ENCODE measurements at regions not wholly inside any gene's neighbourhood (a gene's known extent, or its start where the extent isn't known, plus 50 kb on each side); places are given as distances from the start of the nearest gene placed in this dataset.

DNA sequence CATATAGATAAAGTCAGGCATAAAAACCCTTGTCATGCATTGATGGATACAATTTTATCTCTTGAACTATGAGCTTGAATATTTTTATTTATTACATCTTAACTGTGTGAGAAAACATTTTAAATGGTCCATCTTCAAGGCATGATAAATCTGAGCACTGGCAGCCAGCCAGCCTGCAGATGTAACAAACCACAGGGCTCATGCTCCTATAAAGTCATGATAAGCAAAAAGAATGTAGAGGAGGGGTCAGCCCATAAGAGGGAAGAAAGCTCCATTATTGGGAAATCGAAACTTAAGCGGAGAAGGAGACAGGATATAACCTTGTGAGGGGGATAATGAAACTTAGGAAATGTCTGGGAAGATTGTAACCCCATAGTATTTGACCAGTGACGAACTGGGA lies 839.0 kb downstream of the LRRIQ3 start:
- Histone ChIP-seq H3K27ac (ENCODE audit: insufficient read depth in 1 of 2, low read depth in 1 of 2, low read length in 2 of 2, poor library complexity in 1 of 2, severe bottlenecking in 2 of 2) (no peak overlapping the region), H3K36me3 (ENCODE audit: control insufficient read depth in 4 of 4, insufficient read depth in 4 of 4, low read length in 3 of 4) (no peaks in the 10 kb centered on the region), H3K27me3 (replicated peaks in 2 of 5; ENCODE audit: control insufficient read depth in 4 of 5, insufficient read depth in 5 of 5, low read length in 4 of 5) (no peaks in the 10 kb centered on the region), H3K4me1 (ENCODE audit: control extremely low read depth in 1 of 4, control insufficient read depth in 4 of 4, insufficient read depth in 4 of 4, low read length in 3 of 4) (no peaks in the 10 kb centered on the region), H3K9me3 (ENCODE audit: control extremely low read depth in 1 of 5, control insufficient read depth in 4 of 5, insufficient read depth in 2 of 5, low read depth in 1 of 5, low read length in 4 of 5) (no peaks in the 10 kb centered on the region), H3K4me3 (ENCODE audit: control insufficient read depth in 1 of 7, extremely low read depth in 1 of 7, insufficient read depth in 4 of 7, low read depth in 2 of 7, low read length in 6 of 7) (no peak overlapping the region)
- POLR2A ChIA-PET = no interaction called here
- no peak for DNase-seq
- CTCF ChIA-PET = no interaction called here
- 87% methylated on average over 3 of the region's 3 CpGs for WGBS (ENCODE audit: insufficient coverage)

DNA sequence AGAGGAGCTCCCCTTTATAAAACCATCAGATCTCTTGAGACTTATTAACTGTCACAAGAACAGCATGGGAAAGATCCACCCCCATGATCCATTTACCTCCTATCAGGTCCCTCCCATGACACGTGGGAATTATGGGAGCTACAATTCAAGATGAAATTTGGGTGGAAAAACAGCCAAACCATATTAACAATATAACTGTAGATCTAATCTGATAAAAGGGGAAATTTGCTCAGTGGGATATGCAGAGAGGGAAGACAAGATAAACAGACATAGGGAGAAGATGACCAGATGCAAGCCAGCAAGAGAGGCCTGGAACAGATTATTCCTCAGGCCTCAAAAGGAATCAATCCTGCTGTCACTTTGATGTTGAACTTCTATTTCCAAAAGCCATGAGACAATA lies 841.5 kb downstream of the LRRIQ3 start:
- H3K9me3 ChIP-seq (ENCODE audit: control extremely low read depth in 1 of 5, control insufficient read depth in 4 of 5, insufficient read depth in 2 of 5, low read depth in 1 of 5, low read length in 4 of 5) = no peaks in the 10 kb centered on the region
- no peak overlapping the region for H3K4me3 ChIP-seq (ENCODE audit: control insufficient read depth in 1 of 7, extremely low read depth in 1 of 7, insufficient read depth in 4 of 7, low read depth in 2 of 7, low read length in 6 of 7)
- no peak for DNase-seq
- no peaks in the 10 kb centered on the region for H3K27me3 ChIP-seq (replicated peaks in 2 of 5; ENCODE audit: control insufficient read depth in 4 of 5, insufficient read depth in 5 of 5, low read length in 4 of 5)
- ChIA-PET CTCF (no interaction called here), POLR2A (no interaction called here)
- H3K36me3 ChIP-seq (ENCODE audit: control insufficient read depth in 4 of 4, insufficient read depth in 4 of 4, low read length in 3 of 4) = no peaks in the 10 kb centered on the region
- WGBS (ENCODE audit: insufficient coverage) = no CpG with 5 or more reads among the region's 1 CpG
- no peaks in the 10 kb centered on the region for H3K4me1 ChIP-seq (ENCODE audit: control extremely low read depth in 1 of 4, control insufficient read depth in 4 of 4, insufficient read depth in 4 of 4, low read length in 3 of 4)
- no peak overlapping the region for H3K27ac ChIP-seq (ENCODE audit: insufficient read depth in 1 of 2, low read depth in 1 of 2, low read length in 2 of 2, poor library complexity in 1 of 2, severe bottlenecking in 2 of 2)

DNA sequence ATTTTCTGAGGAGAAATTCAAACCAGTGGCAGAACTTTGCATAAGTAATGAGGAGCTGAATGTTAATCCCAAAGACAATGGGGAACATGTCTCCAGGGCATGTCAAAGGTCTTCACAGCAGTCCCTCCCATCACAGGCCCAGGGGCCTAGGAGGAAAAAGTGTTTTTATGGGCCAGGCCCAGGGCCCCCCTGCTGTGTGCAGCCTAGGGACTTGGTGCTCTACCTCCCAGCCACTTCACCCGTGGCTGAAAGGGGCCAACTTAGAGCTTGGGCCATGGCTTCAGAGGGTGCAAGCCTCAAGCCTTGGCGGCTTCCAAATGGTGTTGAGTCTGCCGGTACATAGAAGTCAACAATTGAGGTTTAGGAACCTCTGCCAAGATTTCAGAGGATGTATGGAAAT lies 854.0 kb downstream of the LRRIQ3 start:
- Histone ChIP-seq H3K27ac (ENCODE audit: insufficient read depth in 1 of 2, low read depth in 1 of 2, low read length in 2 of 2, poor library complexity in 1 of 2, severe bottlenecking in 2 of 2) (no peak overlapping the region), H3K4me1 (ENCODE audit: control extremely low read depth in 1 of 4, control insufficient read depth in 4 of 4, insufficient read depth in 4 of 4, low read length in 3 of 4) (no peaks in the 10 kb centered on the region), H3K36me3 (ENCODE audit: control insufficient read depth in 4 of 4, insufficient read depth in 4 of 4, low read length in 3 of 4) (no peaks in the 10 kb centered on the region), H3K9me3 (ENCODE audit: control extremely low read depth in 1 of 5, control insufficient read depth in 4 of 5, insufficient read depth in 2 of 5, low read depth in 1 of 5, low read length in 4 of 5) (no peaks in the 10 kb centered on the region), H3K27me3 (replicated peaks in 2 of 5; ENCODE audit: control insufficient read depth in 4 of 5, insufficient read depth in 5 of 5, low read length in 4 of 5) (no peaks in the 10 kb centered on the region), H3K4me3 (ENCODE audit: control insufficient read depth in 1 of 7, extremely low read depth in 1 of 7, insufficient read depth in 4 of 7, low read depth in 2 of 7, low read length in 6 of 7) (no peak overlapping the region)
- WGBS (ENCODE audit: insufficient coverage) = 100% methylated on average over 3 of the region's 3 CpGs
- DNase-seq = no peak
- ChIA-PET POLR2A (no interaction called here), CTCF (no interaction called here)

DNA sequence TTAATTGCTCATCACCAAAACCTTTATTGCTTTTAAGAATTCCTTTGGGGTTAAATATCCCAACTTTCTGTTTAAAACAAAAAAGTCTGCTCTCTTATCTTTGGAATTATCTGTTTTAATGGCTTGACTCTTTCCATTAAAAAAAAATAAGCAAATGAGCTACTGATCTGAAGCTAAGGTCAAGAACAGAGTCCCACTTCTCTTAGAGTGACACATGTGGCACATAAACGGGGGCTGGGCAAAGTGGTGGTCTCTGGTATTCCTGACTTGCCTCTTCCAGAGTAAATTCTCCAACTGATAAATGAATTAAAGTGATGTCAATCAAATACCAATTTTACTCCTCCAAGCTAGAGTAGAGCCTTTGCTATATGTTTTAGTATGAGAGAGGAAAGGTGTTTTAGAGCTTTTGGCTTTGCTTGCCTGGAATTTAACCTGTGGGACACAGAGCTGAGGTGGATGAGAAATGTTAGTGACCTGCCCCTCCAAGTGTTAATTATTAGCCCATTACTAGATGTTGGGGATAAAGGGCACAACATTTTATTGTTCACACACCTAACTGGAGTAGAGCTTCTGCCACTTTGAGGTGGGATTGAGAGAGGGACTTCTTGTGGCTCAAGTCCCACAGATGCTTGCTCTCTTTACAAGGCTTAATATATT lies 864.0 kb downstream of the LRRIQ3 start:
- Histone ChIP-seq H3K36me3 (ENCODE audit: control insufficient read depth in 4 of 4, insufficient read depth in 4 of 4, low read length in 3 of 4) (no peaks in the 10 kb centered on the region), H3K27me3 (replicated peaks in 2 of 5; ENCODE audit: control insufficient read depth in 4 of 5, insufficient read depth in 5 of 5, low read length in 4 of 5) (no peaks in the 10 kb centered on the region), H3K9me3 (ENCODE audit: control extremely low read depth in 1 of 5, control insufficient read depth in 4 of 5, insufficient read depth in 2 of 5, low read depth in 1 of 5, low read length in 4 of 5) (peaks cover 0 to 7% (median 0%) of the 10 kb centered on the region in 5 experiments), H3K4me1 (ENCODE audit: control extremely low read depth in 1 of 4, control insufficient read depth in 4 of 4, insufficient read depth in 4 of 4, low read length in 3 of 4) (peaks cover 0 to 2% (median 0%) of the 10 kb centered on the region in 4 experiments), H3K4me3 (ENCODE audit: control insufficient read depth in 1 of 7, extremely low read depth in 1 of 7, insufficient read depth in 4 of 7, low read depth in 2 of 7, low read length in 6 of 7) (no peak overlapping the region), H3K27ac (ENCODE audit: insufficient read depth in 1 of 2, low read depth in 1 of 2, low read length in 2 of 2, poor library complexity in 1 of 2, severe bottlenecking in 2 of 2) (no peak overlapping the region)
- CTCF ChIA-PET = no interaction called here
- POLR2A ChIA-PET = no interaction called here
- DNase-seq = no peak
- WGBS (ENCODE audit: insufficient coverage) = 100% methylated on average over 1 of the region's 1 CpG

DNA sequence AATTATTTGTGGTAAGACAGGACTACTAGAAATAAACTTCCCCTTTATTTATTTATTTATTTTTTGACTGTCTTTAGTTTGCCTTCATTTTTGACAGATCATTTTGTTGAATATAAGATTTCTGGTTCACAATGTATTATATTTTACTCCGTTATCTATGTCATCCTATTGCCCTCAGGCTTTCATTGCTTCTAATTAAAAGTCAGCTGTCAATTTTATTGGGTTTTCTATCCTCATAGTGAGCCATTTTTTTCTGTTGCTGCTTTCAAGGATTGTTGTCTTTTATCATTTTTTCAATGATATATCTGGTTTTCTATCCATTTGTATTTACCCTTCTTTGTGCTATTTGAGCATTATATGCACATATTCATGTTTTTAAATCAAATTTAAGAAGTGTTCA lies 866.2 kb downstream of the LRRIQ3 start:
- POLR2A ChIA-PET = no interaction called here
- no peaks in the 10 kb centered on the region for H3K27me3 ChIP-seq (replicated peaks in 2 of 5; ENCODE audit: control insufficient read depth in 4 of 5, insufficient read depth in 5 of 5, low read length in 4 of 5)
- H3K36me3 ChIP-seq (ENCODE audit: control insufficient read depth in 4 of 4, insufficient read depth in 4 of 4, low read length in 3 of 4) = no peaks in the 10 kb centered on the region
- DNase-seq = no peak
- CTCF ChIA-PET = no interaction called here
- peaks cover 0 to 9% (median 1%) of the 10 kb centered on the region in 5 experiments for H3K9me3 ChIP-seq (ENCODE audit: control extremely low read depth in 1 of 5, control insufficient read depth in 4 of 5, insufficient read depth in 2 of 5, low read depth in 1 of 5, low read length in 4 of 5)
- no peak overlapping the region for H3K4me3 ChIP-seq (ENCODE audit: control insufficient read depth in 1 of 7, extremely low read depth in 1 of 7, insufficient read depth in 4 of 7, low read depth in 2 of 7, low read length in 6 of 7)
- H3K27ac ChIP-seq (ENCODE audit: insufficient read depth in 1 of 2, low read depth in 1 of 2, low read length in 2 of 2, poor library complexity in 1 of 2, severe bottlenecking in 2 of 2) = no peak overlapping the region
- no CpG with 5 or more reads among the region's 1 CpG for WGBS (ENCODE audit: insufficient coverage)
- peaks cover 0 to 2% (median 0%) of the 10 kb centered on the region in 4 experiments for H3K4me1 ChIP-seq (ENCODE audit: control extremely low read depth in 1 of 4, control insufficient read depth in 4 of 4, insufficient read depth in 4 of 4, low read length in 3 of 4)

DNA sequence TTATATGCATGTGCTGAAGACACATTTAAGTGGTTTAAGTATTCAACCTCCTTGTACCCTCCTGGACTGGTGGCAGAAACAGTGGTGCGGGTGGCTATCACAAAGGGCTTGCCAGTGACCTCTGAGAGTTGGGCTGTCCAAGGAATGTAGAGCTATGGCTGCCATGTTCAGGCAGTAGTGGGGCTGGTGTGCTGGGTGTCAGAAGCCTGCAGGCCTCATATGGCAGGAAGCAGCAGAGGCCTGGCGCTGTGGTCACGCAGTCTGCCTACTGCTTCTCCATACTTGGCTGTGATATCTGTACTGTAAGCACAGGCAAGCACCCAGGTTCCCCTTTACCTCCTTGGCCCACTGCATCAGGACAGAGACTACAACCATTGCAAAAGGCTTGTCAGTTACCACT lies 870.0 kb downstream of the LRRIQ3 start:
- no peak for DNase-seq
- ChIA-PET CTCF (no interaction called here), POLR2A (no interaction called here)
- Histone ChIP-seq H3K27ac (ENCODE audit: insufficient read depth in 1 of 2, low read depth in 1 of 2, low read length in 2 of 2, poor library complexity in 1 of 2, severe bottlenecking in 2 of 2) (no peak overlapping the region), H3K27me3 (replicated peaks in 2 of 5; ENCODE audit: control insufficient read depth in 4 of 5, insufficient read depth in 5 of 5, low read length in 4 of 5) (no peaks in the 10 kb centered on the region), H3K36me3 (ENCODE audit: control insufficient read depth in 4 of 4, insufficient read depth in 4 of 4, low read length in 3 of 4) (no peaks in the 10 kb centered on the region), H3K4me1 (ENCODE audit: control extremely low read depth in 1 of 4, control insufficient read depth in 4 of 4, insufficient read depth in 4 of 4, low read length in 3 of 4) (no peaks in the 10 kb centered on the region), H3K9me3 (ENCODE audit: control extremely low read depth in 1 of 5, control insufficient read depth in 4 of 5, insufficient read depth in 2 of 5, low read depth in 1 of 5, low read length in 4 of 5) (peaks cover 0 to 11% (median 3%) of the 10 kb centered on the region in 5 experiments), H3K4me3 (ENCODE audit: control insufficient read depth in 1 of 7, extremely low read depth in 1 of 7, insufficient read depth in 4 of 7, low read depth in 2 of 7, low read length in 6 of 7) (no peak overlapping the region)
- 100% methylated on average over 3 of the region's 3 CpGs for whole genome bisulfite sequencing (ENCODE audit: insufficient coverage)

DNA sequence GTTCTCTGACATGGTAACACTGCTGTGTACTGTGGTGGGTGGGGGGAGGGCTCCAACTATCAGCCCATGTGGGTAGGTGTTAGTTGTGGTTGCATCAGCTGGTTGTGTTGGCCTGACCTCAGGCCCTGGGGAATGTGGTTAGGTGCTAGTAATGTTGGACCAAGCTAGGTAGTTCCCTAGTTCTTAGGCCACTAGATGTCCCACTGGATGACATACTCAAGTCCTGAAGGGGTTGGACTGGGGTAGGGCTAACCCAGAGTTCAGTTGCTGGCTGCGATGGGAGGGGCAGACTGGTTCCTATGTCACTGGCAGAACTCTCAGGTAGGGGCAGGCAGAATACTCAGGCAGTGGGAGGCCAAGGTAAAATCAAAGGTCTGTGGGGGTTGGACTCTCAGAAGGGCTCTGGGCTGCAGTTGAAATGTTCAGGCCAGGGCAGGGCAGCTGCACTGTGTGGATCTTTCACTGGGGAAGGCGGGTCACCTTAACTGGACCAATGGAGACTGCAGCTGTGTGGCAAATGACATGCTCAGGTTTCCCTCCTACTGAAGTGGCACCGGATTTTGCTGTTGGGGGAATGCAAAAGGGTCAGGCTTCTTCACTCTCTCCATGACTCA lies 870.7 kb downstream of the LRRIQ3 start:
- POLR2A ChIA-PET = no interaction called here

More for the DNA sequence above, 870.7 kb downstream of the LRRIQ3 start:
- Histone ChIP-seq H3K4me3 (ENCODE audit: control insufficient read depth in 1 of 7, extremely low read depth in 1 of 7, insufficient read depth in 4 of 7, low read depth in 2 of 7, low read length in 6 of 7) (no peak overlapping the region), H3K4me1 (ENCODE audit: control extremely low read depth in 1 of 4, control insufficient read depth in 4 of 4, insufficient read depth in 4 of 4, low read length in 3 of 4) (no peaks in the 10 kb centered on the region), H3K36me3 (ENCODE audit: control insufficient read depth in 4 of 4, insufficient read depth in 4 of 4, low read length in 3 of 4) (no peaks in the 10 kb centered on the region), H3K27ac (ENCODE audit: insufficient read depth in 1 of 2, low read depth in 1 of 2, low read length in 2 of 2, poor library complexity in 1 of 2, severe bottlenecking in 2 of 2) (no peak overlapping the region), H3K9me3 (ENCODE audit: control extremely low read depth in 1 of 5, control insufficient read depth in 4 of 5, insufficient read depth in 2 of 5, low read depth in 1 of 5, low read length in 4 of 5) (peaks cover 0 to 11% (median 3%) of the 10 kb centered on the region in 5 experiments), H3K27me3 (replicated peaks in 2 of 5; ENCODE audit: control insufficient read depth in 4 of 5, insufficient read depth in 5 of 5, low read length in 4 of 5) (no peaks in the 10 kb centered on the region)
- DNase-seq = no peak
- CTCF ChIA-PET = no interaction called here
- WGBS (ENCODE audit: insufficient coverage) = 93% methylated on average over 3 of the region's 3 CpGs
